ENCODE measurements at regions not wholly inside any gene's neighbourhood (a gene's known extent, or its start where the extent isn't known, plus 50 kb on each side); places are given as distances from the start of the nearest gene placed in this dataset.

GRCh38 chr16:54466233-54466632 lies 179.6 kb upstream of the IRX3 start:
- no peak for DNase-seq

- no peak for DNase-seq
These were observed 178.5 kb upstream of the IRX3 start for GRCh38 chr16:54465063-54465462.

GRCh38 chr16:54462771-54463170 lies 176.2 kb upstream of the IRX3 start:
- no peak for DNase-seq

GRCh38 chr16:54462151-54462651 lies 175.6 kb upstream of the IRX3 start:
- DNase-seq, result no peak

GRCh38 chr16:54460263-54460860 lies 173.8 kb upstream of the IRX3 start:
- no peak for DNase-seq

GRCh38 chr16:54459509-54460262 lies 173.1 kb upstream of the IRX3 start:
- DNase-seq, result no peak

GRCh38 chr16:54458923-54459322 lies 172.3 kb upstream of the IRX3 start:
- DNase-seq, result no peak

GRCh38 chr16:54456291-54456690 lies 169.7 kb upstream of the IRX3 start:
- no peak for DNase-seq

- no peak for DNase-seq
These were observed 168.6 kb upstream of the IRX3 start for GRCh38 chr16:54455030-54455725.

GRCh38 chr16:54454616-54455015 lies 168.0 kb upstream of the IRX3 start:
- no peak for DNase-seq

GRCh38 chr16:54453871-54454270 lies 167.3 kb upstream of the IRX3 start:
- no peak for DNase-seq

GRCh38 chr16:54447576-54448440 lies 161.2 kb upstream of the IRX3 start:
- DNase-seq, result peak in 1 of 3 donors; percentile 5

GRCh38 chr16:54446639-54447038 lies 160.1 kb upstream of the IRX3 start:
- no peak for DNase-seq

- no peak for DNase-seq
These were observed 158.4 kb upstream of the IRX3 start for GRCh38 chr16:54444851-54445458.

- DNase-seq, result no peak
These were observed 157.3 kb upstream of the IRX3 start for GRCh38 chr16:54443839-54444238.

GRCh38 chr16:54443352-54443751 lies 156.8 kb upstream of the IRX3 start:
- DNase-seq, result no peak

- no peak for DNase-seq
These were observed 156.3 kb upstream of the IRX3 start for GRCh38 chr16:54442864-54443263.

- no peak for DNase-seq
These were observed 151.9 kb upstream of the IRX3 start for GRCh38 chr16:54438469-54438868.

GRCh38 chr16:54437921-54438320 lies 151.3 kb upstream of the IRX3 start:
- DNase-seq, result no peak

GRCh38 chr16:54437401-54437800 lies 150.8 kb upstream of the IRX3 start:
- DNase-seq, result no peak

- no peak for DNase-seq
These were observed 149.8 kb upstream of the IRX3 start for GRCh38 chr16:54436346-54436745.

GRCh38 chr16:54434859-54435258 lies 148.3 kb upstream of the IRX3 start:
- no peak for DNase-seq

- DNase-seq, result no peak
These were observed 146.3 kb upstream of the IRX3 start for GRCh38 chr16:54432897-54433229.

All from suppressor macrophage treated with lipopolysaccharide for 1 hour (primary cell).